Activated gamma-delta T cell treated with Interleukin-2 at 50 U/mL for 16 hours (primary cell): ENCODE measurements at regions not wholly inside any gene's neighbourhood (a gene's known extent, or its start where the extent isn't known, plus 50 kb on each side); places are given as distances from the start of the nearest gene placed in this dataset.
"Not testable (repeated sequence)": the region's sequence is repeated elsewhere in the genome, so short reads cannot be mapped to it uniquely, and the experiment has no call there.

Source experiments
- DNase-seq: peaks from one replicate; pipeline ENCODE4 v3.0.0-alpha.2; 2020

DNA sequence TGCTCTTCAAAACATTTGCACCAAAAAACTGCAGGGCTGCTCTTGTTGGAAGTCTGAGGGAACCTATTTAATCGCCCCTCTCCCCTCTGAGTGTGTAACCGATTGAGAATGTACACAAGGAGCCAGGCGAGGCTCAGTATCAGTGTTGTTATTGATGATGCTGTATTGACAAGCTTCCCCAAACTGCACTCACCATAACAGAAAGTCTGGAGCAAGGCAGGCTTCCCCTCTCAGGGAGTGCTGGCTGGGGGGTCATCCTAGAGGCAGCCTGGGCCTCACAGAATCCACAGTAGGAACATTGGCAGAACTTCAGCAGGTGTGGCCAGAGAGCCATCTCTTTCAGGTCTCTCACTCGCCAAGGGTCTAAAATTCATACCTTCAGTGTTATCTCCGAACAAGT is 58.1 kb upstream of the TUNAR start:
- no peak for DNase-seq

DNA sequence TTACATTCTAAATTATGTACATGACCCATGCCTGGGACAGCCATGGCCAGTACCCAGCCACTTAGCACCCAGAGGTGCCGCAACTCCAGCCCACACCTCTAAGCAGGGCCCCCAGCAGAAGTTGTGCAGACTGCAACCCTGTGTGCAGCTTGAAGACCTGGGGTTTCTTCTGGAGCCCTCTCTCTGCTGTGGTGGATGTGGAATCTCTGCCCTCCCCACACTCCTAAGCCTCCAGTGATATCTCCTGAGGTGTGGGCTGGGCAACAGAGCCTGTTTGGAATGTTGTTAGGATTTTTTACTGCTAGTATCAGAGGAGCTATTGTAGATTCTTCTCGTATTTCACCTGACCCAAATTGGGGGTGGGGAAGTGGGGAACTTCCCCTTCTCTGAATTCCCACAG is 59.4 kb upstream of the TUNAR start:
- DNase-seq: no peak

DNA sequence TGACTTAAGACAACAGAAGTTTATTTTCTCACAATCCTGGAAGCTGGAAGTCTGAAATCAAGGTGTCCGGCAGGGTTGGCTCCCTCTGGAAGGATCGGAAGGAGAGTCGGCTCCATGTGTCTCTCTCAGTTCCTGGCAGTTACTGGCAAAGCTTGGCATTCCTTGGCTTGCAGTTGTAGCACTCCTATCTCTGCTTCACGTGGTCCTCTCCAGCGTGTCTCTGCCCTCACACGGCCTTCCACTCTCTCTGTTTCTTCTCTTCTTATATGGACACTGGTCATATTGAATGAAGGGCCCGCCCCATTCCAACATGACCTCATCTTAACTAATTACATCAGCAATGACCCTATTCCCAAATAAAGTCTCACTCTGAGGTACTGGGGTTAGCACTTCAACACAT is 60.1 kb upstream of the TUNAR start:
- no peak for DNase-seq

DNA sequence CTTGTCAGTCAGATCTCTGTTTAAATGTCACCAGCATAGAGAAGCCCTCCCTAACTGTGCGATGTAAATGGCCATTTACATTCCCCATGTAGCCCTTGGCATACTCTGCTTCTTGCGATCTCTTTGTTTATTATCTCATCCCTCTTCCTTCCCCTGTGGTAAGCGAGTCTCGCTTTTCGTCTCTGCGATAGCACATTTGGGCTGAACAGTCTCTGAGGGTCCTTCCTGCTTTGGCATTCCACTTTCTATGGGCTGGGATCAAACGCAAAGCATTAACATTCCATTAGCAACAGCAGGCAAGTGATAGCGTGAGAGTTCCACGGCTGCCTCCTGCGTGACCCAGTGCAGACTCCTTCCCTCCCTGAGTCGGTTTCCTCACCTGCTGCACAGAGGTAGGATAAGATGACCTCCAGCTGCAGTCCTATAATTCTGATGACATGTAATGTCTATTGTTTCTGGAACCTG is 61.4 kb upstream of the TUNAR start:
- DNase-seq: no peak

DNA sequence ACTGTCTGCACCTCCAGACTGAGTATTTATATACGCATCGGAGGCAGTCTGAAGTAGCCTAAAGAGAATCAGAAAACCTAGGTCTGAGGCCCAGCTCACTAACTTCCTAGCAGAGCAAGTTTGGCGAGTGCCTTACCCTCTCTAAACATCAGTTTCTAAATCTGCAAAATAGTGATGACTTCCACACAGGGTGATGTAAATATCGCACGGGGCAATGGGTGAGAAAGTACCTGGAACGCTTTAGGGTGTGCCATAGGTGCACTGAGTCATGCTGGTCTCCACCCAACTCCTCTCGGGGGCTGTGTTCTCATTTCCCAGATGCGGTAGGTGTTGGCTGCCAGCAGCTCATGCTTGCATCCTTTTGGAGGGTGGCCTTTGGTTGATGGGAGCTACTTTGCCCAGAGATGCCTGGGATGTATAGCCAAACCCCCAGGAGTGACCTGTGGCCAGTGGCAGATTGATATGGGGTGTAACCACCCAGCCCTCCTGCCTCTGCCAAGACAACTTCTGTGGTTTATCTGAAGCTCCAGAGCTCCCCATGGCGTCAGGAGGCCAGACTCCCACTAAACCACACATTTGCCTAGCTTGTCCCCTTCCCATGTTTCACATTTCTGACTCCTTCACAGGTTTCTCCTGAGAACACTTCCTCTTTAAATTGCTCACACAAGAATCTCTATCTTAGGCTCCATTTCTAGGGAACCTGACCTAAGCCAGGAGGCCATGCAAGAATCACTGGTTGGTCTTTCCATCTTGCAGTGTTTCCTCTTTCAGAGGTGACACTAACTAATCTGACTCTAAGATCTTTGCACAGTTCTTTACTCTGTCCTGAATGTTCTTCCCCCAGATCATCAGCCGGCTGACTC is 62.0 kb upstream of the TUNAR start:
- DNase-seq: no peak

DNA sequence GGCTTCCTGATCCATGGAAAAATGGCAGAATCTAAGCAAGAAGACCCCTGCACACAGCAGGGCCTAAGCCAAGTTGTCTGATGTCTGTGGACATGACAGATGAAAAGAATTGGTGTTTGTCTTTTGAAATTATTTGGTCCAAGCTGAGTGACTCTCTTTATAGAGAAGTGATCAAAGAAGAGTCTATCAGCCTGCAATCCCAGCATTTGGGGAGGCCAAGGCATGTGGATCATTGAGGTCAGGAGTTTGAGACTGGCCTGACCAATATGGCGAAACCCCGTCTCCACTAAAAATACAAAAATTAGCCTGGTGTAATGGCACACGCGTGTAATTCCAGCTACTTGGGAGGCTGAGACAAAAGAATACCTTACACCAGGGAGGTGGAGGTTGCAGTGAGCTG is 64.8 kb upstream of the TUNAR start:
- no peak for DNase-seq

DNA sequence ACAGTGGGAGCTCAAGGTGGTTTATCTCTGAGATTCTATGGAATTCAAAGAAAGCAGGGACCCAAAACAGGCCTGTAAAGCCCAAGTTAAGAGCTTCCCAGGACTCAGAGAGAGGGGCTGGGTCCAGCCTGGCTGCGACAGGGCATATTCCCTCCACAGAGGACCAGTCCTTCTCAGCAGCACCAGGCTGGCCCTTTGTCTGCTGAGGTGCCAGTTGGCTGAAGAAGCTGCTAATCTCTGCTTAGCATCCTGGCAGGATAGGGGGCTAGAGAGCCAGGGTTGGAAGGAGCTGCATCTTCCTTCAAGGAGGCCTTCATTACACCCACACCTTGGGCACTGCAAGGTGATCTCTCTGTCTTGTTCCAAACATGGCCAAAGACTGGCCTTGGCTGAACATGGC is 68.3 kb upstream of the TUNAR start:
- DNase-seq: no peak

DNA sequence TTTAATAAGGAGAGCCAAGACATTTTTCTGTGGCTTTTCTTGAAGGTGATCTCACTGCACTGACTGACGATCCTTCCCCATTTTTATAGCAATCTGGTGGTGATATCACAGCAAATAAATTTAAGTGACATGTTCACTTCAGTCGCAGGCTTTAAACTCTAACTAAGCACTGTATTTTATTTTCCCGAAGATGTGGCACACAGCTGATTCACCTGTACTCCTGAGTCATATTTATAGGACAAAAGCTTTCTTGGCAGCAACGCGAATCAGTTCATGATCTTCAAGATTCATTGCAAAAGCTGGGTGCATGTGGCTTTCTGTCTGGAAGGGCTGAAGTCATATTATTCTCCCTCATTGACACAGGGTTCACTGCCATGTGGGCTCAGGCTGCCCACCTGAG is 79.8 kb upstream of the TUNAR start:
- DNase-seq: no peak

DNA sequence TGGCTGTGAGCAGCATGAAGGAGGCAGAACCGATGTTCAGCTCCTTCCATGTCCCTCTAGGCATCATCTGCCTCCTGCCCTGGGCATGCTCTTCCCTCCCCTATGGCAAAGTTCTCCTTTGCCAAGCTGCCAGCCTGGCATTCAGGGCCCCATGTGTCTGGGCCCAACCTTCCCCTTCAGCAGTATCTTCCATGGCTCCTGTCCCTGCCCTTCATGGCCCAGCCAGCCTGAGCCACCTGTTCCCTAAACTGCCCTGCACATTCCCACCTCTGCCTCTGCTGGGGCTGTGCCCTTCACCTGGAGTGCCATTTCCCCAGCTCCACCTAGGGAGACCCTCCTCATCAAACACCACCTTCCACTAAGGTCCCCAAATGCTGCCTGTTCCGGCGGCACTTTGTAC is 74.0 kb upstream of the TCL1A start:
- DNase-seq: no peak

DNA sequence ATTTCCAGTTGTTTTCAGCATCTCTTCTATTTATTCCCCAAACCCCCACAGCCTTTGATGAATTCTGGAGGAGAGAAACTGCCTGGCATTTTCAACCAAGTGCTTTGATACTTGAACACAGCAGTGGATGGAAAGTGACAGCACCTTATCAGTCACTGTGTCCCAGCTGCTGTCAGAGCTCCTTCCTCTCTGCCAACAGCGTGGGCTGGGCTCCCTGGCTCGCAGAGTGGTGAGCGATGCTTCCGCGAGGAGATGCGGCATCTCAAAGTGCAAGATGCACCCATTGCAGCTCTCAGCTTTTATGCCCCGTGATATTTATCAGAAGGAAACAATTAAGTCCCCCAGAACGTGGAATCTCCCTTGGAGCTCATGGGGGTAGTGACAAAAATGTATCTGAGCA is 72.6 kb upstream of the TCL1A start:
- no peak for DNase-seq

DNA sequence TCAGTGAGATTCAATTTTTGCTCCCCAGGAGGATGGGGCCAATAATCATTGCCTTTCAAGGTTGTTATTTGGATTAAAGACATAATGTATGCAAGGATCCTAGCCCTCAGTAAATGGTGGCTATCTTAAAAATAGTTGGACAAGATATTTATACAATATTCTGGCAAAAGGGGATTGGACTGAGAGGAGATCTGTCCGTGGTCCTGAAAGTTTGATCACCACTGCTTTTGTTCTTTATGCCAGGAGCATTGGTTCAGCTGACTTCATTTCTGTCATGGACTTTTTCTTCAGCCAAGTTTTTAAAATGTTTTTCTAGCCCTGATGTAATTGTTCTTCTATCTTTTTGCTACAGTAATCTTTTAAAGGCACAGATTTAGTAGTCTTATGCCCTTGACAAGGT is 70.2 kb upstream of the TCL1A start:
- no peak for DNase-seq

DNA sequence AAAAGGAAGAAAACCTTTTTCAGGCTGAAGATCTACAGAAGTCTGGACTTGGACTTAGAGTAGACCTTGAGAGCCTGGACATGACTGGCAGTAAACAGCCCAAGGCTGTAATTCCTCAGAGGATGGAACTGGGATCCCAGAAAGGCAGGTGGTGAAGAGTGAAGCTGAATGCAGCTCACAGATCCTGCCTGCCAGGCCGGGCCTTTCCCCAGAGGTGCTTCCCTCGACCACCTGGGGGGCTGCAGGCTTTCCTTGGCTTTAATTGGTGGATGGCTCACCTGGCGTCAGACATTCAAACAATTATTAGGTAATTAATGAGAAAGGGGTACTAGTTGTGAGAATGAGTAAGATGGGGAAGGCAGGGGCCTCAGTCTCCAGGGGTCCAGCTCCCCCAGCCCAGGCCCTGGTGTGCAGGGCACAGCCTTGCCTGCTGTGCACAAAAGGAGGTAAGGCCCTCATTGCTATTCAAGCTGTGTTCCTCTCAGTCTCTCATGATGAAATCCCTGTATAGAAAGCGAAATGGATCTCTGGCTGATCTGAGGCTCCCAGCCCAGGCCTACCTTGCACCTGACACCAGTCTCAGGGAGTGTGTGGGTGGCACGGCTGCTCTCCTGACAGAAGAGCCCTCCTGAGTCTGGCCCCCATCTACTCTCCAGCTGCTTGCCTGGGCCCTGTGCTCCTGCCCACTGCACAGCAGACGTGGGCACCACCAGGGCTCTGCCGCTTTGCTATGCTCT is 63.0 kb upstream of the TCL1A start:
- no peak for DNase-seq

DNA sequence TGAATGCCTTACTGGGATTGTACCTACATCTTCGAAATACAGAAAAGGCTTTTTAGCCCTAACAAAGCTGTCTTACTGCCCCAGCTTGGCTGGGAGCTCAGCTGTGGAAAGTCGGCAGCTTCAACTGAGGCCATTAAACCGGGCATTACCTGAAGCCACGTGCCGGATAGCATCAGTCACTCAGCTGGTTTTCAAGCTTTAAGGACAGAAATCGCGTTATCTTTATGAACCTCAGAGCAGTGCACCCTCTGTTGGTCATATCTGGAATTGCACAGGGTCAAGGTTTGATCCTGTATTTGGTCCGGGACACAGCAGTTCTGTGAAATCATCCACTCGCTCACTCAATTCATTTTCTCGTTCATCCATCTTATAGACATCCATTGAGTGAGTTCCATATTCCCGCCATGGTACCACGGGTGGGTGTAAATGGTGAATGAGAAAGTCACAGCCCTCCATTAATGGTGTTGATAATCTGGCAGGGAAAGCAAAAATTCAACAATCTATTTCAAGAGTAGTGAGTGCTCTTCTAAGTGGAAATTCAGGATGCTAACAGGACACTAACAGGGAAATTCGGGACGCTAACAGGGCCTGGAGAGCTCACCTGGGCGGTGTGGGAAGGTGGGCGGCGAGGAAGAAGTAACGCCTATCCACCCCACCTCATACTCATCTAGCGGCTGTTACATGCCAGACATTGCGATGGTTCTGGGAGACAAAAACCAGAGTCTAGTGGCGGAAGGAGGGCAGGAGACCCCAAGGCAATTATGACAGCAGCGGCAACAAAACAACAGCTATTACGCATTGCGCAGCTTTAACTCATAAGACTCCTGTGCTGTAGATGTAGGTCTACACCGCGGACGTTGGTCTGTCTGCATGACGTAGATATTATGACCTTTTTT is 60.6 kb upstream of the TCL1A start:
- DNase-seq: peak; percentile 51

DNA sequence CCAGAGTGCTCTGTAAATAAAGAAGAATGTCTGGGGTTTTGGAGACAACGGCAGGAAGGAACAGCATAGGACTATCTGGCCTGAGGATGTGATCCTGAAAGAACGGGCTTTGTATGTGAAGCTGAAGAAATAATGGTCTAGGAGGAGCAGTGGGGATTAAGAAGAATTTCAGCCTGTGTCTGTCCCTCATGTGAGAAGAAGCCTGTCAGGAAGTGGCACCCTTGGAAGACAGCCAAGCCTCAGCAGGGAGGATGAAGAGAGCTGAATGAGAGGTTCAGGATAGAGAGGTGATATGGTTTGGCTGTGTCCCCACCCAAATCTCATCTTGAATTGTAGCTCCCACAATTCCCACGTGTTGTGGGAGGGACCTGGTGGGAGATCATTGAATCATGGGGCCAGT is 56.9 kb upstream of the TCL1A start:
- no peak for DNase-seq

DNA sequence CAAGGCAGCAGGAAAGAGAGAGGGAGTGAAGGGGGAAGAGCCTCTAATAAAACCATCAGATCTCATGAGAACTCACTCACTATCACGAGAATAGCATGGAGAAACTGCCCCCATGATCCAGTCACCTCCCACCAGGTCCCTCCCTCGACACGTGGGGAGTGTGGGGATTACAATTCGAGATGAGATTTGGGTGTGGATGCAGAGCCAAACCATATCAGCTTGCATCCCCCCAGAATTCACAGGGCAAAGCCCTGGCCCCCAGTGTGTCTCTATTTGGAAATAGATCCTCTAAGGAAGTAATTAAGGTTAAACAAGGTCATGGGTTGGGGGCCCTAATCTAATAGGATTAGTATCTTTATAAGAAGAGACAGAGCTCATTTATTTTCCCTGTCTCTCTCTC is 56.1 kb upstream of the TCL1A start:
- DNase-seq: no peak

DNA sequence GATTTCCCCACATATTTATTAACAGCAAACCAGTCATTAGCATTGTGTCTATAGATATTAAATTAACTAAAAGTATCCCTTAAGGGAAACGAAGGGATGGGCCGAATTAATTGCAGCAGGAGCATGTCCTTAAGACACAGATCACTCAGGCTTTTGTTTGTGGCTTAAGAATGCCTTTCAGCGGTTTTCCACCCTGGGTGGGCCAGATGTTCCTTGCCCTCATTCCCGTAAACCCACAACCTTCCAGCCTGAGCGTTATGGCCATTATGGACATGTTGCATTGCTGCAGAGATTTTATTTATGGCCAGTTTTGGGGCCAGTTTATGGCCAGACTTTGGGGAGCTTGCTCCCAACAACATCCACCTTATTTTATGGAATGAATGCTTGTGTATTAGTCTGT is 55.5 kb upstream of the TCL1A start:
- not testable (repeated sequence) for DNase-seq

DNA sequence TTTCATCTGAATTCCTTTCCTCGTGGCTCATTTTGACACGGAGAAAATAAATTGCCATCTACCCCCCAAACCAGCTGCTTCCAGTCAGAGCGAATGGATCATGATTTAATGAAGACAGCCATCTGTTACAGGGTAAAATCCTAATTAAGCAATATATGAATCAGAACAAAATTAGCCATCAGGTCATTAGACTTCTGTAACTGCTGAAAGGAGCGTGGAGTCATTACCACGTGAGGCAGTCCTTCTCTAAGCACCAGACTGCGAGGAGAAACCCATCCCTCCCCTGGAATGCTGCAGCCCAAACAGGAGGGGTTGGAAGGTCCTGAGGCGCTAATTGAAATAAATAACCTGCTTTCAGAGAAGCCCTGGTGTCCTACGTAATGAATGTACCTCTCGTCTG is 51.1 kb upstream of the TCL1A start:
- no peak for DNase-seq

DNA sequence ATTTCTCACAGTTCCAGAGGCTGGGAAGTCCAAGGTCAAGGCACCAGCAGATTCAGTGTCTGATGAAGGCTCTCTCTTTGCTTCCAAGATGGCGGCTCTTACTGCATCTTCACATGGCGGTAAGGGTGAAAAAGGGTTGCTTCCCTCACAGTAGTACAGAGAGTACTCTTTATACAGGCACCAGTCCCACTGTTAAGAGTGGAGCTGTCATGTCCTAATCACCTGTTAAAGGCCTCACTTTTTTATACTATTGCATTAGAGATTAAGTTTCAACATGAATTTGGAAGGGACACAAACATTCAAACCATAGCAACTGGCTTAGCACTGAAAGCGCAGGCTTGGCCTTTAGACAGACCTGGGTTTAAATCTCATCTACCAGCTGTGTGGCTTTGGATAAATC is 50.0 kb upstream of the TCL1A start:
- DNase-seq: no peak
